Stimulated activated CD4-positive, alpha-beta T cell treated with anti-CD3 and anti-CD28 coated beads, Interleukin-15, amount 100 ng/mL, for 24 hours (primary cell): ENCODE measurements at regions not wholly inside any gene's neighbourhood (a gene's known extent, or its start where the extent isn't known, plus 50 kb on each side); places are given as distances from the start of the nearest gene placed in this dataset.

Experiments used
- DNase-seq: peaks from one replicate; pipeline ENCODE4 v3.0.0-alpha.2; 2020

GRCh38 chr15:98025237-98025636 is 64.7 kb downstream of the ARRDC4 start:
- DNase-seq = no peak

- DNase-seq = no peak
These were observed 74.2 kb downstream of the ARRDC4 start for GRCh38 chr15:98034731-98035130.

GRCh38 chr15:98035134-98035533 is 74.6 kb downstream of the ARRDC4 start:
- DNase-seq = no peak

- no peak for DNase-seq
These were observed 75.1 kb downstream of the ARRDC4 start for GRCh38 chr15:98035577-98036010.

- no peak for DNase-seq
These were observed 79.1 kb downstream of the ARRDC4 start for GRCh38 chr15:98039596-98039995.

- no peak for DNase-seq
These were observed 79.6 kb downstream of the ARRDC4 start for GRCh38 chr15:98040146-98040545.

GRCh38 chr15:98043160-98044014 is 82.9 kb downstream of the ARRDC4 start:
- no peak for DNase-seq

- no peak for DNase-seq
These were observed 91.2 kb downstream of the ARRDC4 start for GRCh38 chr15:98051734-98052133.

GRCh38 chr15:98057453-98057852 is 97.0 kb downstream of the ARRDC4 start:
- DNase-seq = no peak

- DNase-seq = no peak
These were observed 102.4 kb downstream of the ARRDC4 start for GRCh38 chr15:98062869-98063268.

GRCh38 chr15:98063315-98063714 is 102.8 kb downstream of the ARRDC4 start:
- DNase-seq = no peak

- no peak for DNase-seq
These were observed 103.4 kb downstream of the ARRDC4 start for GRCh38 chr15:98063871-98064270.

GRCh38 chr15:98067339-98067738 is 106.8 kb downstream of the ARRDC4 start:
- no peak for DNase-seq

GRCh38 chr15:98069256-98069655 is 108.8 kb downstream of the ARRDC4 start:
- no peak for DNase-seq

GRCh38 chr15:98070137-98070536 is 109.6 kb downstream of the ARRDC4 start:
- no peak for DNase-seq

- no peak for DNase-seq
These were observed 111.3 kb downstream of the ARRDC4 start for GRCh38 chr15:98071786-98072185.

- no peak for DNase-seq
These were observed 114.9 kb downstream of the ARRDC4 start for GRCh38 chr15:98075441-98075840.

- no peak for DNase-seq
These were observed 115.7 kb downstream of the ARRDC4 start for GRCh38 chr15:98076021-98076816.

GRCh38 chr15:98077186-98077585 is 116.7 kb downstream of the ARRDC4 start:
- no peak for DNase-seq

GRCh38 chr15:98080791-98081190 is 120.3 kb downstream of the ARRDC4 start:
- DNase-seq = no peak

GRCh38 chr15:98083203-98083910 is 122.9 kb downstream of the ARRDC4 start:
- no peak for DNase-seq

GRCh38 chr15:98085003-98085639 is 124.6 kb downstream of the ARRDC4 start:
- DNase-seq = peak; percentile 43
